Stimulated activated CD8-positive, alpha-beta memory T cell treated with anti-CD3 and anti-CD28 coated beads, Interleukin-2, amount 100 ng/mL, for 1 hour (primary cell): ENCODE measurements at regions not wholly inside any gene's neighbourhood (a gene's known extent, or its start where the extent isn't known, plus 50 kb on each side); places are given as distances from the start of the nearest gene placed in this dataset.

Experiments used
- DNase-seq, 2 donors: peaks; one replicate each; pipeline ENCODE4 v3.0.0-alpha.2; 2020; ENCODE audit warnings: low read depth in 2 of 2

DNA sequence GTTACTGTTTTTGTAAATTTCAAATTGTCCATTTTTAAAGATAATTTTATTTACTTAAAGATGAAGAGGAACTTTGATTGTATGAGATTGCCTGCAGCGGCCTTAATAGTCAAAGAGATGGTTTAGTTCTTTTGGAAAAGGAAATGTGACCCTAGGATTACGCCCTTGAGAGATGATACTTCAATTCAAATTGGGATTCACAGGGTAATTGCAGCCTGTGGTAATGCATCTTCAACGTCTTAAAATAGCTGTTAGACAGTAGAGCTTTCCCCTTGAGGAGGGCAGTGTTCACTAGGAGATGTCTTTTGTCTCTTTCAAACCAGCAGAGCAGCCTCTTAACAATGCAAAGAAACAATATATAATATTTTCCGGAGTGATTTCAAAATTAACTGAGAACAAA lies 127.1 kb downstream of the TAF11L14 start:
- no peak for DNase-seq

DNA sequence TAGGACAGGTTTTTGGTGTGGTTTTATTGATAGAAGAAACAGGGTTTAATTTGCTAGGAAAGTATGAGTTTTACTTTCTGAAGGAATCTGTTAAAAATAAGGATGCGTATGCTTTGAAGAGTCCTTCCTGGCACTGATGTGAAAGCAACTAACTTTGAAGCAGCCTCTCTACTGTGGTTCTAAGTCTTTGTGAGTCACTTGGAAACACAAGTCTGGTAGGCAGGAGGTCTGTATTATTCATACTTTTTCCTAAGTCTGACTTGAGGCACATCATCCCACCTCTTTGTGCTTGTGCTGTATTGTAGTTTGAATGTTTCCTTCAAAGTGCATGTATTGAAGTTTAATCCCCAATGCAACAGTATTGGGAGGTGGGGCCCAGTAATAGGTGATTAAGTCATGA lies 129.0 kb downstream of the TAF11L14 start:
- no peak for DNase-seq

- DNase-seq, result no peak
These were observed 131.8 kb downstream of the TAF11L14 start for GRCh38 chr5:17766031-17766430.

- DNase-seq, result no peak
These were observed 135.0 kb downstream of the TAF11L14 start for GRCh38 chr5:17769277-17769676.

DNA sequence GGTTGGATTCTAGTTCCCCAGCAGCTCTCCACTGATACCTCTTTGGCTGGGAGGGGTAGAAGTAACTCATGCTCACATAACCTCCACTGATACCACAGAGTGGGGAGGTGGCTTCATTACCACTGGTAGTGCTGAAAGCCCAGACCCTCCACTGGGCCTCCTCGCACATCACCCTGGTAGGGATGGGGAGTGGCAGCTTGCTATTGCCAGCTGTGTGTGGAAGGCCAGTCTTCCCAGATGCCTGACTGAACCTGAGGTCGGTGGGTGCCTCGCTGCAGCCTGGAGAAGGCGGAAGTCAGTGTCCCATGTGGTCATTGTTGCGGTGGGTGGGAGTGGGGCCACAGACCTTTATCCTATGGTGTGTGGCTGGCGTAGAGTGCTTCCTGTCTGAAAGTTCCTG lies 138.0 kb downstream of the TAF11L14 start:
- no peak for DNase-seq

DNA sequence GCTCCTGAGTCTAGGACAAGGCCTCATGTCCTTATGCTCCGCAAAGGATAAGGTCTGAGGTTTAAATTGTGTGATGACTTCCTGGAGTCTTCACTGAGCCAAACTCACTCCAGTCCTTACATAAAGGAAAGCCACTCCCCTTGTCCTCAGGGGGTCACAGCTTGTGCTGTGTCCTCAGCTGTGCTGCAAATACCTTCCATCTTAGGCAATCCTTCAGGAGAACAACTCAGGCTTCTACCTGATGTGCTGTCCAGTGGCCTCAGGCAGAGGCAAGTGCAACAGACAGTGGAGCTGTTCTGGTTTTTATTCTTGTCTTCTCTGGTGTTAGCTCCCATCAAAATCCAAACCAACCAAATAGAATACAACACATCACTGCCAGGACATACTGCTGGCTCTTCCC lies 151.5 kb downstream of the TAF11L14 start:
- DNase-seq, result no peak

- DNase-seq, result no peak
These were observed 154.1 kb downstream of the TAF11L14 start for GRCh38 chr5:17788351-17788750.

DNA sequence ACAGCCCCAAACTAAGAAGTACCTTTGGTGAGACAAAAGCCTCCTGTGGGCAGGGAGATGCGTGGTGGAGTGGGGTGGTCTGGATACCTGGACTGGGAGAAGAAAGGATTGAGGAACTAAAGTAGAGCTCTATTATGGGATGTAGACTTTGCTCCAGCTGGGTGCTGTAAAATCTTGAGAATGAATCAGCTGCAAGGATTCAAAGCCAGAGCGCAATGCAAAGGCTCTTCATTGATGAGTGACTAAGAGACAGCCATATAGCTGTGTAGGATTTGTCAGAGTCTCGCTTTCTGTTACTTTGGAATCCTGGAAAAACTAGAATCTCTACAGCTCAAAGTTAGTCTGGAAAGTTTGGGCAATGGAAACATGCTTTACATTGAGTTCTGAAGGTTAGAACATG lies 159.9 kb downstream of the TAF11L14 start:
- DNase-seq, result no peak

GRCh38 chr5:17794815-17795214 lies 160.6 kb downstream of the TAF11L14 start:
- no peak for DNase-seq

GRCh38 chr5:17796142-17796541 lies 161.9 kb downstream of the TAF11L14 start:
- DNase-seq, result no peak

- no peak for DNase-seq
These were observed 162.6 kb downstream of the TAF11L14 start for GRCh38 chr5:17796757-17797396.

DNA sequence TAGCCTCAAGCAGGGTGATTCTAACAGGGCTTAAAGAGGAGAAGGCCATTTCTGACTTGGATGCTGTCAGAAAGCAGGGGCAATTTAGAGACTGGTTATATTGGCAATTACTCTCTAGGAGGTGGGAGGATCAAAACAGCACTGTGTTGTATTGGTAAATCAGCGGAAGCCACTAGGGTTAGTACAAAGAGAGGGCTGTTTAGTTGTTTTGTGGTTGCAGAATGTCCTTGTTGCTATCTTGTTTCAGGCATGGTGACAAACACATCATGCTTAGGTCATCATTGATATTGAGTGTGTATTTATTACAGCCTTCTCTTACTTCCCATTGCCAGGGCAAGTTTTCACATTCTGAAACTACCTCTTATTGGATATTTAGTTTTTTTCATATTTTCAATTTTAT lies 165.3 kb downstream of the TAF11L14 start:
- no peak for DNase-seq

DNA sequence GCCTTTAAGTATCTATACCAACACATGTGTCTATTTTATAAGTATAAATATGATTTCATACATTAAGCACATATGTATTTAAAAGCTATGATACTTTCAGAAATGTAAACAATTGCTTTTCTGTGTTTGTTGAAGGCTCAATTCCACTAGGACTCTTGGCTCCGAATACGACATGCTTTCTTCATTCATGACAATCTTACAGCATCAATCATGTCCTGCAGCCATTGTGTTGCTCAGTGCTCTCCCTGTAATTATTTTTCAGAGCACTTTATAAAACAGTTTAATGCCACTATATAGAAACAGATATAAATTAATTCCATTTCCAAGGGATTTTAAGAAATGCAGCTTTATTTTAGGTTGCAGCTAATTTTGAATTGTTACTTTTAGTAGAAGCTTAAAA lies 167.3 kb downstream of the TAF11L14 start:
- no peak for DNase-seq

GRCh38 chr5:17802256-17802655 lies 168.0 kb downstream of the TAF11L14 start:
- no peak for DNase-seq

DNA sequence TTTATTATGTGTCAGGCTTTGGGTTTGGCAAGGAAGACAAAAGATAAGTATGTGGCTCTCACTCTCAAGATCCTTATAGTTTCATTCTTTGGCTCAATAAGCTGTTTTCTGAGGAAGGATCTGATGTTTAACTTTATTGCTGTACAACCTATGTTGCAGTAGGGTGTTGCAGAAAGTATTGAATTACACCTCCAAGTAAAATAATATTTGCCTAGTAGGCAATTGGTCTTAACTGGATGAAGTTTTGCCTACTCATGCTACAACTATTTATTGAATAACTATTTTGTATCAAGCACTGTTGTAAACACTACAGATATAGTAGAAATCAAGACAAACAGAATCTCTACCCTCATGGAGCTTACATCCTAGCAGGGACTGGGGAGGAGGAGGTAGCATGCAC lies 169.7 kb downstream of the TAF11L14 start:
- no peak for DNase-seq

DNA sequence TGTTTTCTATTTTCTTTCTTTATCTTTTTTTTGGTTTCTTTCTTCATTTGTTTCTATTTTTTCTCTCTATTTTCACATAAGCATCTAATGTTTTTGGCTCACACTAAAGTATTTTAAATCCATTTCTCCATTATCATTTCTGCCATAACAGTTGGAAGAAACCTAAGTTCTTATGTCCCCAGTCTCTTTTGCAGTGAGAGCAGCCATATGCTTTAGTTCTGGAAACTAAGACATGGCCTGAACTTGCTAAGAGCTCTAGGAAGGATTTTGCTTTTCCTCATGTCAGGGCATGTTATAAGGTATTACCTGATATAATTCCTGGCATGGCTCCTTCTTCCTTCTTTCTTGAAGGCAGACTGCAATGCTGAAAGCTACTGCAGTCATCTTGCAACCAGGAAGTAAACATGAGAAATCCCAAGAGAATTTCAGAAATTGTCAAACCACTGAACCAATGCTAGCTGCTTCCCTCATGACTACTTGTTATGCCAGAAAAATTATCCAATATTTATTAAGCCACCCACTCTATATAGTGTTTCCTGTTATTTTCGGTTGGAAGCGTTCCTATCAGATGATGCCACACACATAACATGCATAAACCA lies 171.1 kb downstream of the TAF11L14 start:
- no peak for DNase-seq

GRCh38 chr5:17806818-17807468 lies 172.7 kb downstream of the TAF11L14 start:
- no peak for DNase-seq

DNA sequence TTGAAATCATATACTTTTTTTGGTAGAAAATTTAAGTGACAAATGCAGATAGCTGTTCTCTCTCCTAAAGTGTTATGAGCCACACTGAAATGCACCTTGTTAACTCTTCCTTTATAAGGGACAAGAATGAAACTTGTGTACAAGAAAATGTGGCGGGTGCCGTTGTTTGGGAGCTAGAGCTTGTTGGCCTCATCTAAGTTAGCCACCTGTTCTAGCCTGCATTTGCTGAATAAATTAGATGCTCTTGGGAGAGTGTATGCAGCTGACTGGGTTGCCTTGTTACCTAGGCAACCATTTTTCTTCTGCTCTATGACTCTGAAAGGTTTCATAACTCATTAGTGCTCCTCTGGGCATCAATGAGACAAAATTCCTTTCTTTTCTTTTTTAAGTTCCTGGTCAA lies 174.3 kb downstream of the TAF11L14 start:
- no peak for DNase-seq

DNA sequence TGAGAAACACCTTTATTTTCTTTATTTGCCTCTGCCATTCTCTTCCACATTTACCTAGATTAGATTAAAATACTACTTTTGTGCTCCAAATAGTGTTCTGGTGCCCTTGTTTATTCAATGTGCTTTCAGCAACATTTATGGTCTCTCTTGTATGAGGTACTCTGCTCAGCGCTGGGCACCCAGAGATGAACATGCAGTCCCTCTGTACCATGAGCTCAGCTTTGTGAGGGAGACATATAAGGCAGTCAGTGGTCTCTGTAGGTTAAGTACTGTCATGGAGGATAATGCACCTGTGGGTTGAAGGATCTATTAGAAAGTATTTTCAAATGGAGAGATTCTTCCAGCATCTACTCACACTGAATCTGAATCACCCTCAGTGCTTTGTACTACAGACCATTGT lies 176.5 kb downstream of the TAF11L14 start:
- no peak for DNase-seq

GRCh38 chr5:17813214-17813613 lies 179.0 kb downstream of the TAF11L14 start:
- no peak for DNase-seq

DNA sequence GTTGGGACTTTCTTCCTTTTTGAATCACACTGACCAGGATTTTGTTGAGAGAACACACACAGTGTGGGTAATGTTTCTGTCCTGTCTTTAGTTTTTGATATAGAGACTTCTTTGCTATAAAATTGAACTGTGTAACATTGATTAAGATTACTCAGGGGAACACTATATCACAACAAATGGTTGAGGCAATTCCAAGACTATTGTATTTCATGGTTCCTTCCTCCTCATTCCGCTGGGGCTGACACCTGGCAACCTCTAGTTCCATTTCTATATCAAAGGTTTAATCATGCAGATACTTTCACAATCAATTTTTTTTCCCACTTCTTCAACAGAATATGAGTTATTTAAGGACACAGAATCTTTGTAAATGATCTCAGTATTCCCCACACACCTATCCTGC lies 182.2 kb downstream of the TAF11L14 start:
- DNase-seq, result no peak

DNA sequence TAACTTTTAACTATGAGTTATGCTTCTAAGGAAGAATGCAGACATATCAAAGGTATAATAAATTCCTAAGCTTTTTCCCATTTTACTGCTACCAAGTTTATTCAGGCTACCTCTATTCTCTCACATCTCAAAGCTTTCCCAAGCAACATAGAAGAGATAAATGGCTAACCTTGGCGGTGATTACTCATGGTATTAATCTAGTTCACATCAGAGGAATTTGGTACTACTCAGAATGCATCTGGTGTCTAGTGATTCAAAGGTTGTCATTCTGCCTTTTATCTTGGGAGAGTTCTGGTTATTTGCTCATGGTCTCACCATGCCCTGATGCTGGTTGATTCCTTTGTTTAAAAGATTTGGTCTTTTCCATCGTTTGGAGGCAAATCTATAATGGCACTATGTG lies 182.7 kb downstream of the TAF11L14 start:
- DNase-seq, result no peak

DNA sequence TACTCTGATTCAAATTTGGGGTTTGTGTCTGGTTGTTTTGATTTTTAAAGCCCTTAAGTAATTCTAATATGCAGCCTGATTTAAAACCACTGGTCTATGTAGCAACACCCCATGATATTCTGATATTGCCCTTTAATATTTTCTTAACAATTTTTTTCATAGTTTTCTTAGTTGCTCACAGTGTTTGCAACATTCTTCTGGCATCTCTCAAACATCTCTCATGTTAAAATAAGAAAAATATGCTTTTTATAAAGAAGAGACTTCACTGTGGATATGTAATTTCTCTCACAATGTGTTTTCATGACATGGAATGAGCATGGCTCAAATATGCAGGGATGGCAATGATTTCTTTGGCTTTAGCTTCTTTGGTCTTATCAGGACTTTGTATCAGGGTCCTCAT lies 183.7 kb downstream of the TAF11L14 start:
- DNase-seq, result no peak

GRCh38 chr5:17819783-17820182 lies 185.5 kb downstream of the TAF11L14 start:
- no peak for DNase-seq
